SK-N-SH (cell line): ENCODE measurements at regions not wholly inside any gene's neighbourhood (a gene's known extent, or its start where the extent isn't known, plus 50 kb on each side); places are given as distances from the start of the nearest gene placed in this dataset.

ENCODE experiments used
- ELF1 ChIP-seq: IDR thresholded peaks from 2 replicates; pipeline ENCODE4 v1.4.0; 2012
- EP300 ChIP-seq, 2 experiments: IDR thresholded peaks; 2 replicates each; pipeline versions ENCODE4 v1.4.0 to v1.6.1; 2012; ENCODE audit warnings: borderline replicate concordance in 1 of 2, low read depth in 1 of 2, low read length in 1 of 2
- FOSL2 ChIP-seq: IDR thresholded peaks from 2 replicates; pipeline ENCODE4 v1.4.0; 2012; ENCODE audit warnings: low read depth, mild to moderate bottlenecking, moderate library complexity, borderline replicate concordance
- FOXJ3 ChIP-seq: sonication (generic); formaldehyde crosslinking; IDR thresholded peaks from 2 replicates; pipeline ENCODE4 v1.5.1; 2020; ENCODE audit warnings: mild to moderate bottlenecking, missing genetic modification reagents
- NFIC ChIP-seq: IDR thresholded peaks from 2 replicates; pipeline ENCODE4 v1.4.0; 2012; ENCODE audit warnings: borderline replicate concordance
- POLR2AphosphoS5 ChIP-seq: IDR thresholded peaks from 2 replicates; pipeline ENCODE4 v1.6.1; 2012; ENCODE audit warnings: low read depth, low read length
- RFX5 ChIP-seq: IDR thresholded peaks from 2 replicates; pipeline ENCODE4 v1.6.1; 2012; ENCODE audit warnings: mild to moderate bottlenecking, improper control_type of control experiment, low read length
- SMC3 ChIP-seq: IDR thresholded peaks from 2 replicates; pipeline ENCODE4 v1.6.1; 2012; ENCODE audit warnings: low read depth, low read length, improper control_type of control experiment
- YY1 ChIP-seq: IDR thresholded peaks from 2 replicates; pipeline ENCODE4 v1.4.0; 2012; ENCODE audit warnings: low read depth, mild to moderate bottlenecking
- TF ChIP-seq, protein P1 (sequence below): fragments of 200-600 bp; sonication (generic); IDR thresholded peaks from 2 replicates; pipeline ENCODE4 v1.6.1; 2017; ENCODE audit warnings: antibody characterized with exemption, mild to moderate bottlenecking, moderate library complexity
- TF ChIP-seq, protein P2 (sequence below): IDR thresholded peaks from 2 replicates; pipeline ENCODE4; 2012
- TF ChIP-seq, protein P3 (sequence below): IDR thresholded peaks from 2 replicates; pipeline ENCODE4 v1.6.1; 2012; ENCODE audit warnings: mild to moderate bottlenecking, low read depth, low read length, moderate library complexity
- TF ChIP-seq, protein P4 (sequence below): fragments of 150-350 bp; IDR thresholded peaks from 2 replicates; pipeline ENCODE4 v1.6.1; 2017; ENCODE audit warnings: antibody characterized with exemption, low read length, low read depth, borderline replicate concordance

DNA sequence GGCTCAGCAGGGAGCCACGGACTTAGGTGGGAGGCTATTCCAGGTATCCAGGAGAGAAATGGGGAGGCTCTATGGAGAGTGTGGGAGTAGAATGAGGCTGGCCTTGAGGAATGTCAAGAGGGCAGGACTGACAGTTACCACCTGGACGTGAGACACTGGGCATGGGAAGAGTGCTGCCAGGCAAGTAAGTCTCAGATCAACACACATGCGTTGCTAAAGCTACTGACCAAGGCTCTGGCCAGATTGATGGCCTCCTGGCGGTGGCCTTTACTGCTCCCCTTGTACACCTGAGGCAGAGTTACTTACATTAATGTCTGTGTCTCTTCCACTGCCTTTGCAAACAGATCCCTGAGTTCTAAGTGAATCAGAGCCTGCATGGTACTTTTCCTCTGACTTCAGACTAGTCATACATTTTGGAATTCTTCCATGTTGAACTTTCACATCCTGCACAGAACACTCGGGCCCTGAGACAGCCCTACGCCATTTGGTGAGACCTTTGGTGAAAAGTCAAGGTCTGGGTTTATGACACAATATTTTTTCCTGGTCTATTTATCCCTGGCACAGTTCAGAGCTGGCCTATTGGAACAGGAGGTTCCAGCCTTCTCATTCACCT lies 398.8 kb upstream of the TRIB2 start:
- TF ChIP-seq, protein P1, sequence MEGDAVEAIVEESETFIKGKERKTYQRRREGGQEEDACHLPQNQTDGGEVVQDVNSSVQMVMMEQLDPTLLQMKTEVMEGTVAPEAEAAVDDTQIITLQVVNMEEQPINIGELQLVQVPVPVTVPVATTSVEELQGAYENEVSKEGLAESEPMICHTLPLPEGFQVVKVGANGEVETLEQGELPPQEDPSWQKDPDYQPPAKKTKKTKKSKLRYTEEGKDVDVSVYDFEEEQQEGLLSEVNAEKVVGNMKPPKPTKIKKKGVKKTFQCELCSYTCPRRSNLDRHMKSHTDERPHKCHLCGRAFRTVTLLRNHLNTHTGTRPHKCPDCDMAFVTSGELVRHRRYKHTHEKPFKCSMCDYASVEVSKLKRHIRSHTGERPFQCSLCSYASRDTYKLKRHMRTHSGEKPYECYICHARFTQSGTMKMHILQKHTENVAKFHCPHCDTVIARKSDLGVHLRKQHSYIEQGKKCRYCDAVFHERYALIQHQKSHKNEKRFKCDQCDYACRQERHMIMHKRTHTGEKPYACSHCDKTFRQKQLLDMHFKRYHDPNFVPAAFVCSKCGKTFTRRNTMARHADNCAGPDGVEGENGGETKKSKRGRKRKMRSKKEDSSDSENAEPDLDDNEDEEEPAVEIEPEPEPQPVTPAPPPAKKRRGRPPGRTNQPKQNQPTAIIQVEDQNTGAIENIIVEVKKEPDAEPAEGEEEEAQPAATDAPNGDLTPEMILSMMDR: no peak
- peak; percentile 73 for TF ChIP-seq FOSL2
- TF ChIP-seq FOXJ3 (CRISPR knock-in tag): no peak
- no peak for TF ChIP-seq POLR2AphosphoS5
- TF ChIP-seq, protein P2, sequence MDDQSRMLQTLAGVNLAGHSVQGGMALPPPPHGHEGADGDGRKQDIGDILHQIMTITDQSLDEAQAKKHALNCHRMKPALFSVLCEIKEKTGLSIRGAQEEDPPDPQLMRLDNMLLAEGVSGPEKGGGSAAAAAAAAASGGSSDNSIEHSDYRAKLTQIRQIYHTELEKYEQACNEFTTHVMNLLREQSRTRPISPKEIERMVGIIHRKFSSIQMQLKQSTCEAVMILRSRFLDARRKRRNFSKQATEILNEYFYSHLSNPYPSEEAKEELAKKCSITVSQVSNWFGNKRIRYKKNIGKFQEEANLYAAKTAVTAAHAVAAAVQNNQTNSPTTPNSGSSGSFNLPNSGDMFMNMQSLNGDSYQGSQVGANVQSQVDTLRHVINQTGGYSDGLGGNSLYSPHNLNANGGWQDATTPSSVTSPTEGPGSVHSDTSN: peak; percentile 24; the same call in 1 of the 2 replicates
- no peak for TF ChIP-seq SMC3
- no peak for TF ChIP-seq ELF1
- TF ChIP-seq NFIC: peak; percentile 69
- TF ChIP-seq, protein P3, sequence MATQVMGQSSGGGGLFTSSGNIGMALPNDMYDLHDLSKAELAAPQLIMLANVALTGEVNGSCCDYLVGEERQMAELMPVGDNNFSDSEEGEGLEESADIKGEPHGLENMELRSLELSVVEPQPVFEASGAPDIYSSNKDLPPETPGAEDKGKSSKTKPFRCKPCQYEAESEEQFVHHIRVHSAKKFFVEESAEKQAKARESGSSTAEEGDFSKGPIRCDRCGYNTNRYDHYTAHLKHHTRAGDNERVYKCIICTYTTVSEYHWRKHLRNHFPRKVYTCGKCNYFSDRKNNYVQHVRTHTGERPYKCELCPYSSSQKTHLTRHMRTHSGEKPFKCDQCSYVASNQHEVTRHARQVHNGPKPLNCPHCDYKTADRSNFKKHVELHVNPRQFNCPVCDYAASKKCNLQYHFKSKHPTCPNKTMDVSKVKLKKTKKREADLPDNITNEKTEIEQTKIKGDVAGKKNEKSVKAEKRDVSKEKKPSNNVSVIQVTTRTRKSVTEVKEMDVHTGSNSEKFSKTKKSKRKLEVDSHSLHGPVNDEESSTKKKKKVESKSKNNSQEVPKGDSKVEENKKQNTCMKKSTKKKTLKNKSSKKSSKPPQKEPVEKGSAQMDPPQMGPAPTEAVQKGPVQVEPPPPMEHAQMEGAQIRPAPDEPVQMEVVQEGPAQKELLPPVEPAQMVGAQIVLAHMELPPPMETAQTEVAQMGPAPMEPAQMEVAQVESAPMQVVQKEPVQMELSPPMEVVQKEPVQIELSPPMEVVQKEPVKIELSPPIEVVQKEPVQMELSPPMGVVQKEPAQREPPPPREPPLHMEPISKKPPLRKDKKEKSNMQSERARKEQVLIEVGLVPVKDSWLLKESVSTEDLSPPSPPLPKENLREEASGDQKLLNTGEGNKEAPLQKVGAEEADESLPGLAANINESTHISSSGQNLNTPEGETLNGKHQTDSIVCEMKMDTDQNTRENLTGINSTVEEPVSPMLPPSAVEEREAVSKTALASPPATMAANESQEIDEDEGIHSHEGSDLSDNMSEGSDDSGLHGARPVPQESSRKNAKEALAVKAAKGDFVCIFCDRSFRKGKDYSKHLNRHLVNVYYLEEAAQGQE: no peak
- TF ChIP-seq YY1: peak; percentile 78; the same call in 1 of the 2 replicates
- peak in 1 of 2 experiments; percentile 71; a peak in 2 of 4 replicates for TF ChIP-seq EP300 (IDR thresholded peaks at IDR 0.05; ENCODE audit: borderline replicate concordance in 1 of 2, low read depth in 1 of 2, low read length in 1 of 2)
- TF ChIP-seq, protein P4, sequence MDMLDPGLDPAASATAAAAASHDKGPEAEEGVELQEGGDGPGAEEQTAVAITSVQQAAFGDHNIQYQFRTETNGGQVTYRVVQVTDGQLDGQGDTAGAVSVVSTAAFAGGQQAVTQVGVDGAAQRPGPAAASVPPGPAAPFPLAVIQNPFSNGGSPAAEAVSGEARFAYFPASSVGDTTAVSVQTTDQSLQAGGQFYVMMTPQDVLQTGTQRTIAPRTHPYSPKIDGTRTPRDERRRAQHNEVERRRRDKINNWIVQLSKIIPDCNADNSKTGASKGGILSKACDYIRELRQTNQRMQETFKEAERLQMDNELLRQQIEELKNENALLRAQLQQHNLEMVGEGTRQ: no peak
- no peak for TF ChIP-seq RFX5
